ENCODE measurements at regions not wholly inside any gene's neighbourhood (a gene's known extent, or its start where the extent isn't known, plus 50 kb on each side); places are given as distances from the start of the nearest gene placed in this dataset.
"Not testable (repeated sequence)": the region's sequence is repeated elsewhere in the genome, so short reads cannot be mapped to it uniquely, and the experiment has no call there.

- no peak for DNase-seq
These were observed 480.9 kb upstream of the FANCL start for GRCh38 chr2:58721912-58722591.

GRCh38 chr2:58720770-58721697 is 479.9 kb upstream of the FANCL start:
- DNase-seq = no peak

- no peak for DNase-seq
These were observed 479.1 kb upstream of the FANCL start for GRCh38 chr2:58720033-58720769.

GRCh38 chr2:58715344-58715743 is 474.2 kb upstream of the FANCL start:
- DNase-seq = no peak

GRCh38 chr2:58714238-58714637 is 473.1 kb upstream of the FANCL start:
- DNase-seq = no peak

GRCh38 chr2:58710795-58711279 is 469.7 kb upstream of the FANCL start:
- DNase-seq = no peak

- DNase-seq = no peak
These were observed 468.7 kb upstream of the FANCL start for GRCh38 chr2:58709687-58710354.

- DNase-seq = no peak
These were observed 468.1 kb upstream of the FANCL start for GRCh38 chr2:58709274-58709673.

GRCh38 chr2:58708565-58708964 is 467.4 kb upstream of the FANCL start:
- no peak for DNase-seq

GRCh38 chr2:58702302-58702885 is 461.3 kb upstream of the FANCL start:
- no peak for DNase-seq

- no peak for DNase-seq
These were observed 460.7 kb upstream of the FANCL start for GRCh38 chr2:58701688-58702301.

GRCh38 chr2:58700591-58700990 is 459.5 kb upstream of the FANCL start:
- no peak for DNase-seq

- no peak for DNase-seq
These were observed 458.3 kb upstream of the FANCL start for GRCh38 chr2:58699411-58699810.

- DNase-seq = no peak
These were observed 457.5 kb upstream of the FANCL start for GRCh38 chr2:58698620-58699019.

GRCh38 chr2:58694114-58694513 is 453.0 kb upstream of the FANCL start:
- DNase-seq = not testable (repeated sequence)

- DNase-seq = not testable (repeated sequence)
These were observed 449.9 kb upstream of the FANCL start for GRCh38 chr2:58691041-58691440.

- no peak for DNase-seq
These were observed 447.7 kb upstream of the FANCL start for GRCh38 chr2:58688813-58689212.

GRCh38 chr2:58686776-58687175 is 445.7 kb upstream of the FANCL start:
- no peak for DNase-seq

GRCh38 chr2:58680755-58681310 is 439.7 kb upstream of the FANCL start:
- no peak for DNase-seq

GRCh38 chr2:58677748-58678147 is 436.6 kb upstream of the FANCL start:
- no peak for DNase-seq

- DNase-seq = no peak
These were observed 430.6 kb upstream of the FANCL start for GRCh38 chr2:58671675-58672074.

GRCh38 chr2:58669998-58670397 is 428.9 kb upstream of the FANCL start:
- no peak for DNase-seq

Data from DMS153 (cell line).